ENCODE measurements at regions not wholly inside any gene's neighbourhood (a gene's known extent, or its start where the extent isn't known, plus 50 kb on each side); places are given as distances from the start of the nearest gene placed in this dataset.

- no peak for DNase-seq
Measured at GRCh38 chr5:166509085-166509484, 1782.4 kb upstream of the WWC1 start.

DNA sequence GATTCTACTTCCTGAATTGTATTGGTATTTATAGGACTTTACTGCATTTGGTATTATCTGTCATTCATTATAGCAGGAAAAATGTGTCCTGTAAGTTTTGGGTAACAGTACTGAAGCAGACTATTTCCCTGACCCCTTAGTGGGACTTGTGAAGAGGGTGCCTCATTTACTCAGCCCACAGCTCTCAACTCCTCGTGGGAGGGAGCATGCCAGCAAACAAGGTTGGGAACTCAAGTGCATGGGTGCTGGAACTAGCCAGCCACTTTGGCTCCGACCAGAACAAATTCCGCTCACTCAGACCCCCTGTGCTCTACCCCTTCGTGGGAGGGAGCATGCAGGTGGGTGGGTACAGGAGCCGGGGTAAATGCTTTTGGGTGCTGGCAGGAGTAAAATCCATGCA is 1773.5 kb upstream of the WWC1 start:
- DNase-seq: no peak

GRCh38 chr5:166523206-166523605 is 1768.2 kb upstream of the WWC1 start:
- no peak for DNase-seq

DNA sequence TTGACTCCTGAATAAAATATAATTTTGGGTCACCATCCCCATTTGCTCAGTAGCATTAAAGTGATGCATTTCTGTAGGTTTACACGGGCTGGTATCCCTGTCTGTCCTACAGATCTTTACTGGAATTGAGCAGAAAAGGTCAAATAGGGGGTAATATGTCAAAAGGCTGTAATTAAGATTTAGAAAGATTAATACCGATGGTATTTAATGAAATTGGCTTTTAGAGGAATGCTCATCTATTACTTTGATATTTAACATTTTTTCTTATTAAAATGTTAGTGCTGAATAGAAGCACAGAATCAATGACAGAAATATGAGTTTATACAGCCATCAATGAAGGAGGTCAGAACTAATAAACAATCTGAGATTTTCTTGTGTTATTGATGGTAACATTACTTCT is 1762.2 kb upstream of the WWC1 start:
- no peak for DNase-seq

- no peak for DNase-seq
Measured at GRCh38 chr5:166532456-166533220, 1758.8 kb upstream of the WWC1 start.

DNA sequence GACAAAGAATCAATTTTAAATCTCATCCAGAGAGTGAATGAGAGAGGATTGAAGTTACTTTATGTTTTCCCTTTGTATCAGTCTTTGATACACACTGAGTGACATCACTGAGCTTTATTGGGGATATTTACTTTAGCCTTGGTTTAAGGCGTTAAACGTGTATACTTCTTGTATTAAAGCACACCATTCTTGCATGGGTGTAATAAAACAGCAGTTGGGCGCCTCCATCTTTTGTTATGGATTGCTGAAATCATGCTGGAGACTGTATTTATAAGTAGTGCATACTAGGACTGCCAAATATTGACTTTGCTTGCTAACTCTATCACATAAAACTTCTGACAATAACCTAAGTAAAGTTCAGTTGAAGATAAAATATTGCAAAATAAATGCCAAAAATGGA is 1755.8 kb upstream of the WWC1 start:
- no peak for DNase-seq

GRCh38 chr5:166540156-166540555 is 1751.3 kb upstream of the WWC1 start:
- no peak for DNase-seq

- no peak for DNase-seq
Measured at GRCh38 chr5:166551384-166551783, 1740.1 kb upstream of the WWC1 start.

DNA sequence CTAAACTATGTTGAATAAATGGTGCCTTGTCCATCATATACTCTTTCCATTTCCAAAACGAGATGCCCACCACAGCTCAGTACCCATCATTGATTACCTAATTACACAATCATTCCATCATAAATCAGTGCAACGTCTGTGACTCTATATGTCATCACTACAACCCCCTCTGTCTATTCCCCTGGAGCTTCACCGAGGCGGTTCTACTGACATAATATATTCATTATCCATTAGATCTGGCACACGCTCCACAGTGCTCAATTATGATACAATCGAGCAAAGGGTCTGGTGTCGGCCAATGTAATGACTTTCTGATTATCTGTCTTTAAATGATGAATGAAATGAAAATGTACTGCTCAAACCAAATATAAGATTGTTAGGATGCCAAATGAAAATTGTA is 1737.7 kb upstream of the WWC1 start:
- no peak for DNase-seq

DNA sequence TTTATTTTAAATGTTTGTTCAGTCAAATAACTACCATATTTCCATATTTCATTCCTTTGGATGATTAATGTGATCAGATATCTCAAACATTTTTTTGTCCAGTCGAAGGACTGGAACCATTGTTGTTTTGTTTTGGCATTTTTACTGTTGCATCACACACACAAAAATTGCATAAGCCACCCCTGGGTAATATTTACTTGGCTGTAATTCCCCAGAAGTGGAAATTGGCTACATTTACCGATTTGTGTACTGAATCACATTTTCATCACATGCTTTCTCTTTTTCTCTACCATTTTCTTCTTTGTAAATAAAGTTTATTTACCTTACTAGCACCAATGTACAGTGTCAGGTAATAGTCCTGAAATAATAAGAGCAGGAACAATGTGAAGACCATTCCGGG is 1729.7 kb upstream of the WWC1 start:
- no peak for DNase-seq

DNA sequence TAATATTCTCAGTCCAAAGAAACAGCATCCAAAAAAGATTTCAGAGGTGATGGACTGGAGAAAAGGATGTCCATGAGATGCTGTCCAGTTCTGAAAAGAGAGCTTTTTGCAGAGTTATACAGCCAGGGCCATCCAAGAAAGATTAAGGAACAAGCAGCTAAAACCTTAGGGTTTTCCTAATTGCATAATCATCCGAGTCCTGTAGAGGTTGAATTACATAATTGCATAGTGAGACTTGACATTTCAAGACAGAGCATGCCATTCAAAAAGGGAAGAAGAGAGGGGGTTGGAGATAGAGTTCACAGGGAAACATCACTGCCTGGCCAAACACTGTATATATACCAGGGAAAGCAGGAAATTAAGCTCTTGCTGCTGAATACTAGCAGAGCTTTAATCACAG is 1729.2 kb upstream of the WWC1 start:
- DNase-seq: no peak

GRCh38 chr5:166566725-166567124 is 1724.7 kb upstream of the WWC1 start:
- no peak for DNase-seq

GRCh38 chr5:166570865-166571264 is 1720.6 kb upstream of the WWC1 start:
- no peak for DNase-seq

DNA sequence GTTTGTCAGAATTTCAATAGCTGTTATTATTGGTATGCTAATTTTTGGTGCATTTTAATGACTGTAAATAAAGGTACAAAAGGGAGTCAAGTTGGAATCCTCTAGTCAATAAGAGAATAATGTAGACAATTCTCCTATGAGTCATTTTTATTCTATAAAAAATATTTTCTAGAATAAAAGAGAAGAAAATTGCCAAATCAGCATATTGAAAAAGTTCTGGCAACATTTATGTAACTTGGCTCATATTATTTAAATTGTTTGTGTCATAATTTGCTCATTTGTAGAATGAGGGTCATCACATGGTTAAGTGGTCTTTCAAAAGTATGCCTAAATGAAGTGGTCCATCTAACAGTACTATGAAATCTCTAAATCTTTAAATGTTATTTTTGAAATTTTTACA is 1719.8 kb upstream of the WWC1 start:
- no peak for DNase-seq

DNA sequence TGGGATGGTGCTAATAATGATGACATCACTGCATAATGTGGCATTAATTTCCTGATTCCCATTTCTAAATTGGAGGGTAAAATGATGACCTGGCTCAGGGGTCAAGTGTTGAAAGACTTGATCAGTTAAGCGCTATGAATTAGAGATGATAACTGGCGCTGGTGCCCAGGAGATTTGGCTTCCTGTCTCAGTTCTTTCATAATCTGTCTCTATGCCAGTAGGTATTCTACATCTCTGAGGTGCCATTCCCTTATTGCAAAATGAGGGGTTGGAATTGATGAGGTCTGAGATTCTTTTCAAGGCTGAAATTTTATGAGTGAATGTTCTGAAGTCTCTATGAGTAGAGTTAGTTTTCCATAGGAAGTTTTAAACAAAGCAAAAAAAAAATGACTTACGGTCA is 1715.1 kb upstream of the WWC1 start:
- DNase-seq: no peak

- no peak for DNase-seq
Measured at GRCh38 chr5:166581826-166582225, 1709.6 kb upstream of the WWC1 start.

DNA sequence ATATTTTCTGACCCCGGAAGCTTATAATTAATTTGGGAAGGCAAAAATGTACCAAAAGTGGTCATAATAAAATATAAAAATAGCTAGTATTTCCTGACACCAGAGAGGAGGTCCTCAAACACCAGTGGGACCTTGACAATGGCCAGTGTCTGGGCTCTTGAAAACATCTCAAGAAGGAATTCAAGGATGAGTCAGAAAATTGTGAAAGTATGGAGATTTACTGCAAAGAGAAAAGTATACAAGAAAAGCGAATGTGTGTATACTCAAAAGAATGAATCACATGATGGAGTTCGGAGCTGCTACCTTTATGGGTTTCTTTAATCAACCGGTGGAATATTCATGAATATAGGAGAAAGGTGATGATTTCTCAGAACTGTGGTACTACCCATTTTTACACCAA is 1709.0 kb upstream of the WWC1 start:
- DNase-seq: no peak

GRCh38 chr5:166594567-166594966 is 1696.9 kb upstream of the WWC1 start:
- DNase-seq: no peak

DNA sequence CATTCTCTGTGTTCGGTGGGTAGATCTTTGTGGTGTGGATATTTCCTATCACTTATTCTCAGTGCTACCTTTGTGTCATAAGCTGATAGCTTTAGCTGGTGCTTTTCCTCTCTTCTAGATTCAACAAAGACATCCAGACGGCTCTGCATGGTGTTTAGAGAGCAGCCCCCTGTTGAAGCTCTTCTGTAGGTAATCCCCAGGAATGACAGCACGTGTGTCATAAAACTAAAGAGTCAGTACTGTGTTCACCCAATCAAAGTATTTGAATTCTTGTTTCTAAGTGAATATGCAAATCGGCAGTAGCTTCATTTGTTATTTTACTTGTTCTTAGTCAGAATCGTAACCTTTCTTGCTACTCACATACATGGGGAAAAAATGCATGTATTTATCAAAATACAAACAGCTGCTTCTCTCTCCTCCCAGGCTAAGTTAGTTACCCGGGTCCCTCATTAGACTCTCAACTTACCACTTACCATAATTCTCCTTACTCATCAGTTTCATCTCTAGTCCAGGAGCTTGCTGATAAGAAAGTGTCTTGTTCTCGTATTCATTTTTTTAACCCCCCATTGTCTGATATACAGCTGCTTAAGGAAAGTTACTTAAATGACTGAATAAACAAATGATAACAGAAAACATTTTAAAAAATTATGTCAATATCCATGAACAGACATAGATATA is 1696.0 kb upstream of the WWC1 start:
- no peak for DNase-seq

- no peak for DNase-seq
Measured at GRCh38 chr5:166596043-166596442, 1695.4 kb upstream of the WWC1 start.

- DNase-seq: no peak
Measured at GRCh38 chr5:166602271-166602670, 1689.2 kb upstream of the WWC1 start.

GRCh38 chr5:166617507-166617906 is 1673.9 kb upstream of the WWC1 start:
- DNase-seq: no peak

- DNase-seq: no peak
Measured at GRCh38 chr5:166618526-166618925, 1672.9 kb upstream of the WWC1 start.

DNA sequence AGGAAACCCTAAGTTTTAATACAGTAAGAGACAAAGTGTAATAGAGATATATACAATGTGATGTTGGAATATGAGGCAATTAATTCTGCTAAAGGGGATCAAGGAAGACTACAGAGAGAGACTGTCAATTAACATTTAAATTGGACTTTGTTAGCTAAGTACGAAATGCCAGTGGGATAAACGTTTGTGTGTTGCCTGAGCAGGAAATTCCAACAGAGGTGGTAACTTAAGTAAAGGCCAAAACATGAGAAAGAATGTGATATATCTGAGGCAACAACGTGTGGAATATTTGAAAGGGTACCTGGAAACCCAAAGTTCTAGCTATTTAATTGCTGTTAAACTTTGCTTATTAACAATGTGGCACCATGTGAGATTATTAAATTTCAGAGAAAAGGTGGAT is 1666.9 kb upstream of the WWC1 start:
- DNase-seq: no peak
